ENCODE measurements at regions not wholly inside any gene's neighbourhood (a gene's known extent, or its start where the extent isn't known, plus 50 kb on each side); places are given as distances from the start of the nearest gene placed in this dataset.

DNA sequence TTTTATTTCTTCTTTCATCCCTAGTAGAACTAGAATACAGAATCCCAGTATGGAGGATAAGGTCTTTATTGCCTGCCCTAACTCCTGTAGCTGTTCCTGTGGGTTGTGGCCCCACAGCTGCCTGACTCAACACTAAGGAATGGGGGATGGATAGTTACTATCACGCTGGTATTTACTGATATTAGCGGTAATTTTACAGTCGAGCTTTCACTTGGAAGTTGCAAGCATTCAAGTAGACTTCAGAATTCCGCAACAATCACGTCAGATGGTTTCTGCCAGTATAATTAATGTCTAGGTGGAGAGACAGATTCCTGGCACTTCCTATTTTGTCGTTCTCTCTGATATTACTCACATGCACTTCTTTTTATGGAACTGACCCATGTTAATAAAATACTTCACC lies 489.8 kb downstream of the PABPC4L start:
- CTCF ChIA-PET = no interaction called here
- DNase-seq (ENCODE audit: unreplicated experiment) = no peak
- Mint-ChIP-seq H3K4me1 (ENCODE audit: insufficient read depth, unreplicated experiment) (no peaks in the 10 kb centered on the region), H3K9me3 (ENCODE audit: unreplicated experiment) (peaks cover 8% of the 10 kb centered on the region), H3K27me3 (ENCODE audit: insufficient read depth, unreplicated experiment) (no peaks in the 10 kb centered on the region), H3K4me3 (ENCODE audit: unreplicated experiment) (no peak overlapping the region), H3K27ac (ENCODE audit: low read depth, unreplicated experiment) (no peak overlapping the region), H3K36me3 (ENCODE audit: insufficient read depth, unreplicated experiment) (no peaks in the 10 kb centered on the region)
- TF ChIP-seq CTCF (IDR thresholded peaks at IDR 0.05; ENCODE audit: unreplicated experiment) = no peak
- POLR2A ChIA-PET = no interaction called here
- intact Hi-C loops (cut with micrococcal nuclease) = no loop called here
- no TSS peak for BruUV-seq (replicated peaks)

DNA sequence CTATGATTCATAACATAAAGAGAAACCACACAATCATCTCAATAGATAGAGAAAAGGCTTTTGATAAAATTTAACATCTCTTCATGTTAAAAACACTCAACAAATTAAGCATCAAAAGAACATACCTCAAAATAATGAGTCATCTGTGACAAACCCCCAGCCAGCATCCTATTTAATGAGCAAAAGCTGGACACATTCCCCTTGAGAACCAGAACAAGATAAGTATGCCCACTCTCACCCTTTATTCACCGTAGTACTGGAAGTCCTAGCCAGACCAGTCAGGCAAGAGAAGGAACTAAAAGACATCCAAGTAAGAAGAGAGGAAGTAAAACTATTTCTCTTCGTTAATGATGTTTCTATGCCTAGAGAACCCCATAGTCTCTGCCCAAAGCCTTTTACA lies 507.2 kb downstream of the PABPC4L start:
- no TSS peak for BruUV-seq (replicated peaks)
- TF ChIP-seq CTCF (IDR thresholded peaks at IDR 0.05; ENCODE audit: unreplicated experiment) = no peak
- Mint-ChIP-seq H3K9me3 (ENCODE audit: unreplicated experiment) (peaks cover 15% of the 10 kb centered on the region), H3K4me3 (ENCODE audit: unreplicated experiment) (no peak overlapping the region), H3K4me1 (ENCODE audit: insufficient read depth, unreplicated experiment) (no peaks in the 10 kb centered on the region), H3K36me3 (ENCODE audit: insufficient read depth, unreplicated experiment) (no peaks in the 10 kb centered on the region), H3K27ac (ENCODE audit: low read depth, unreplicated experiment) (no peak overlapping the region), H3K27me3 (ENCODE audit: insufficient read depth, unreplicated experiment) (no peaks in the 10 kb centered on the region)
- ChIA-PET CTCF (no interaction called here), POLR2A (no interaction called here)
- intact Hi-C loops (cut with micrococcal nuclease) = no loop called here
- no peak for DNase-seq (ENCODE audit: unreplicated experiment)

DNA sequence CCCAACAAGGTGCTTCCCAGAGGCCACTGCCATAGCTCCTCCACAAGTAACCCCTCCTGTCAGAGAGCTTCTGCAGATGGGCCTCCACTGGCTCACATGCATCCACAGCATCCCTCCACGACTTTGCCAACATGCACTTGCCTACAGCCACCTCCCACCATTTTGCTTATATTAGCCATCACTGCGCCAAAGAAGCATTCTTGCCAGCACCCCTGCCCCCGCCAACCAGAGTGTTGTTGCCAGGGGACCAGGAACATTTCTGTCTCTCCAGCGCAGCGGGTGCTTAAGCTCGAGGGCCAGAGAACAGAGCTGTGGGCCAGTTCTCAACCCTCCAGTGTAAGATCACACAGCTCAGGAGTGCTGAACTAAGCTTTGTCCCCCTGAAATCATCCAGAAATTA lies 517.6 kb downstream of the PABPC4L start:
- no peaks in the 10 kb centered on the region for H3K27me3 Mint-ChIP-seq (ENCODE audit: insufficient read depth, unreplicated experiment)
- H3K27ac Mint-ChIP-seq (ENCODE audit: low read depth, unreplicated experiment) = no peak overlapping the region
- no peaks in the 10 kb centered on the region for H3K4me1 Mint-ChIP-seq (ENCODE audit: insufficient read depth, unreplicated experiment)
- H3K9me3 Mint-ChIP-seq (ENCODE audit: unreplicated experiment) = peaks cover 7% of the 10 kb centered on the region
- no peak for DNase-seq (ENCODE audit: unreplicated experiment)
- no peaks in the 10 kb centered on the region for H3K36me3 Mint-ChIP-seq (ENCODE audit: insufficient read depth, unreplicated experiment)
- ChIA-PET CTCF (no interaction called here), POLR2A (no interaction called here)
- BruUV-seq (replicated peaks) = no TSS peak
- intact Hi-C loops (cut with micrococcal nuclease) = no loop called here
- TF ChIP-seq CTCF (IDR thresholded peaks at IDR 0.05; ENCODE audit: unreplicated experiment) = no peak
- no peak overlapping the region for H3K4me3 Mint-ChIP-seq (ENCODE audit: unreplicated experiment)

DNA sequence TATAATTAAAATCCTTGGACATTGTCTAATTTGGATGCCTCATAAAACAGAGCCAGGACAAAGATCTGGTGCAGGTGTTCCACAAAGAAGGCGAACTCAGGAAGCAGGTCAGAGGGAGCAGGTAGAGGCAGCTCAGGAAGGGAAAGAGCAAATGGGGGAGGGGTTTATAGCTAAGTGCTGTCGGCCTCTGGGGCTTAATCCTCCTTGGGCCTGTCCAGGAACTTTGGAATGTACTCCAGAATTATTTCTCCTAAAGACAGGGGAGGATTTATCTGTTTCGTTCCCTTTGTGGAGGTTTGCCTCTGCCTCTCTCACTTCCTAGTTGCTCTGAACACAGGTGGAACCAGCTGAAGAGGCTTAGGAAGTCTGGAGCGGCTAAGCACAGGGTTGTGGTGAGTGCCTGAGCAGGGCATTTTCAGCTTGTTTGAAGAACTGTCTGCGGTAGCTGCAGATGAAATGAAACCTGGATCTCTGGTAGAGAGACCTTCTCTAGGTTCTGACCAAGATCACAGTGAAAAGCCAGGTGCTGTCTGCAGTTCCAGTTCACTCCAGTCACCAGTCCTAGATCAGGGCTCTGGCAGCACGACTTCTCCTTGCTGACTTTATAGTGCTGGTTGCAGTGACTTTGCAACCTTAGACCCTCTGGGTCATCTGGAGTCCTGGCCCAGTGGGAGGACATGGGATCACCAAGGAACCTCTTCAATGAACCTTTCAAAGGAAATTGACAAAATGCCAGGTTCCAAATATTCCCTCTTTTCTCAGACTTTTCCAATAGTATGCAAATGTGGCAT lies 519.2 kb downstream of the PCDH10 start:
- POLR2A ChIA-PET = no interaction called here
- Mint-ChIP-seq H3K4me1 (ENCODE audit: insufficient read depth, unreplicated experiment) (no peaks in the 10 kb centered on the region), H3K36me3 (ENCODE audit: insufficient read depth, unreplicated experiment) (no peaks in the 10 kb centered on the region), H3K27me3 (ENCODE audit: insufficient read depth, unreplicated experiment) (no peaks in the 10 kb centered on the region), H3K4me3 (ENCODE audit: unreplicated experiment) (no peak overlapping the region), H3K9me3 (ENCODE audit: unreplicated experiment) (no peaks in the 10 kb centered on the region), H3K27ac (ENCODE audit: low read depth, unreplicated experiment) (no peak overlapping the region)
- no peak for DNase-seq (ENCODE audit: unreplicated experiment)
- TF ChIP-seq CTCF (IDR thresholded peaks at IDR 0.05; ENCODE audit: unreplicated experiment) = no peak
- no TSS peak for BruUV-seq (replicated peaks)
- intact Hi-C loops (cut with micrococcal nuclease) = no loop called here
- CTCF ChIA-PET = interaction anchor here (0.6 kb wide), 1 partner anchor 45 kb away, joined by 3 read pairs; no protein-coding TSS in a partner anchor

Measured in MCF 10A (cell line).